Vagina (tissue), 2 donors: ENCODE measurements at regions not wholly inside any gene's neighbourhood (a gene's known extent, or its start where the extent isn't known, plus 50 kb on each side); places are given as distances from the start of the nearest gene placed in this dataset.

Experiments
- CTCF ChIP-seq, 3 experiments: fragments of 450-650 bp in 2 of 3; fragments of 200-600 bp in 1 of 3; sonication (generic) in 1 of 3; IDR thresholded peaks; one replicate each; pipeline ENCODE4 v1.5.1; 2017 to 2019; ENCODE audit warnings: antibody characterized with exemption in 3 of 3, mild to moderate bottlenecking in 2 of 3, moderate library complexity in 2 of 3
- POLR2A ChIP-seq, 2 donors: fragments of 450-650 bp; IDR thresholded peaks; one replicate each; pipeline ENCODE4 v1.6.1; 2017; ENCODE audit warnings: antibody characterized with exemption in 2 of 2, mild to moderate bottlenecking in 2 of 2, moderate library complexity in 2 of 2

- TF ChIP-seq CTCF (IDR thresholded peaks at IDR 0.05) (no peak), POLR2A (IDR thresholded peaks at IDR 0.05) (no peak)
Measured at GRCh38 chr14:51525739-51526138, 126.0 kb upstream of the FRMD6 start.
